Lower leg skin (tissue), 3 donors: ENCODE measurements at regions not wholly inside any gene's neighbourhood (a gene's known extent, or its start where the extent isn't known, plus 50 kb on each side); places are given as distances from the start of the nearest gene placed in this dataset.

Source experiments
- POLR2A ChIP-seq, 2 donors: fragments of 450-650 bp; IDR thresholded peaks; one replicate each; pipeline ENCODE4 v1.6.1; 2016 to 2017; ENCODE audit warnings: antibody characterized with exemption in 2 of 2, mild to moderate bottlenecking in 1 of 2, moderate library complexity in 1 of 2
- TF ChIP-seq, protein P1 (sequence below), 3 donors: fragments of 450-650 bp; IDR thresholded peaks; one replicate each; pipeline ENCODE4 v1.5.1; 2016; ENCODE audit warnings: antibody characterized with exemption in 3 of 3, mild to moderate bottlenecking in 3 of 3, moderate library complexity in 2 of 3

DNA sequence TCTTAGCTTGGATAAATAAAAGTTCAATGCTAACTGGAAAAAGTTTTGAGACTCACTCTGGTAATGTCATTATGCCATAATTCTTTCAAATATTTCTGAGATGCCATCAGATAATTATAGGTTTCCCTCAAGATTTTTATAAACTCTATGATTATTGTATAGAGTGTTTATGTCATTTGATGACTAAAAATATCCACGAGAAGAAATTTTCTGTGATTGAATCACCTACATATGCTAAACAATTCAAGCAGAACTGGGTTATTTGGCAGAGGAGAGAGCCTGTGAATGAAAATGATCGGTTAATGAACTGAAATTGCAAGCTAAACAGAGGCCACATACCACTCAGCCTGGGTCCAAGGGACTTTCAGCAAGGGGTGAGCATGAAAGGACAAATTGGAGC lies 92.6 kb upstream of the TSC22D1 start:
- TF ChIP-seq, protein P1, sequence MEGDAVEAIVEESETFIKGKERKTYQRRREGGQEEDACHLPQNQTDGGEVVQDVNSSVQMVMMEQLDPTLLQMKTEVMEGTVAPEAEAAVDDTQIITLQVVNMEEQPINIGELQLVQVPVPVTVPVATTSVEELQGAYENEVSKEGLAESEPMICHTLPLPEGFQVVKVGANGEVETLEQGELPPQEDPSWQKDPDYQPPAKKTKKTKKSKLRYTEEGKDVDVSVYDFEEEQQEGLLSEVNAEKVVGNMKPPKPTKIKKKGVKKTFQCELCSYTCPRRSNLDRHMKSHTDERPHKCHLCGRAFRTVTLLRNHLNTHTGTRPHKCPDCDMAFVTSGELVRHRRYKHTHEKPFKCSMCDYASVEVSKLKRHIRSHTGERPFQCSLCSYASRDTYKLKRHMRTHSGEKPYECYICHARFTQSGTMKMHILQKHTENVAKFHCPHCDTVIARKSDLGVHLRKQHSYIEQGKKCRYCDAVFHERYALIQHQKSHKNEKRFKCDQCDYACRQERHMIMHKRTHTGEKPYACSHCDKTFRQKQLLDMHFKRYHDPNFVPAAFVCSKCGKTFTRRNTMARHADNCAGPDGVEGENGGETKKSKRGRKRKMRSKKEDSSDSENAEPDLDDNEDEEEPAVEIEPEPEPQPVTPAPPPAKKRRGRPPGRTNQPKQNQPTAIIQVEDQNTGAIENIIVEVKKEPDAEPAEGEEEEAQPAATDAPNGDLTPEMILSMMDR (IDR thresholded peaks at IDR 0.05), result no peak
- TF ChIP-seq POLR2A (IDR thresholded peaks at IDR 0.05), result no peak
